H9 (cell line): ENCODE measurements at regions not wholly inside any gene's neighbourhood (a gene's known extent, or its start where the extent isn't known, plus 50 kb on each side); places are given as distances from the start of the nearest gene placed in this dataset.

Experiments
- DNase-seq: peaks from one replicate; pipeline ENCODE4 v3.0.0-alpha.2; 2017
- H2AFZ ChIP-seq: one replicate; pipeline ENCODE4 v1.6.1; 2013; ENCODE audit warnings: mild to moderate bottlenecking, low read length, control low read depth, moderate library complexity
- H2AK5ac ChIP-seq: 2 replicates; pipeline ENCODE4 v1.6.1; 2013; ENCODE audit warnings: low read length, control low read depth, mixed read lengths; ENCODE audit not compliant: insufficient read length
- H2BK120ac ChIP-seq: one replicate; pipeline ENCODE4 v1.6.1; 2013; ENCODE audit warnings: low read depth, mild to moderate bottlenecking, low read length, control low read depth, inconsistent platforms; ENCODE audit not compliant: poor library complexity, severe bottlenecking
- H2BK12ac ChIP-seq: 2 replicates; pipeline ENCODE4 v1.6.1; 2013; ENCODE audit warnings: low read length, control low read depth, mixed read lengths, low read depth; ENCODE audit not compliant: insufficient read length
- H2BK15ac ChIP-seq: 2 replicates; pipeline ENCODE4 v1.6.1; 2013; ENCODE audit warnings: low read depth, low read length, control low read depth
- H2BK20ac ChIP-seq: one replicate; pipeline ENCODE4 v1.6.1; 2013; ENCODE audit warnings: low read depth, mild to moderate bottlenecking, low read length, control low read depth, inconsistent platforms; ENCODE audit not compliant: poor library complexity, severe bottlenecking
- H2BK5ac ChIP-seq: 2 replicates; pipeline ENCODE4 v1.6.1; 2013; ENCODE audit warnings: low read length, control low read depth, mixed read lengths; ENCODE audit not compliant: insufficient read length
- H3K14ac ChIP-seq: 2 replicates; pipeline ENCODE4 v1.6.1; 2013; ENCODE audit warnings: low read length, control low read depth; ENCODE audit not compliant: insufficient read depth
- H3K18ac ChIP-seq: 2 replicates; pipeline ENCODE4 v1.6.1; 2013; ENCODE audit warnings: low read depth, mild to moderate bottlenecking, mixed read lengths, low read length, control low read depth; ENCODE audit not compliant: insufficient read length
- H3K23ac ChIP-seq: 2 replicates; pipeline ENCODE4 v1.6.1; 2013; ENCODE audit warnings: low read length, control low read depth, mixed read lengths, low read depth; ENCODE audit not compliant: insufficient read length
- H3K23me2 ChIP-seq: 2 replicates; pipeline ENCODE4 v1.6.1; 2013; ENCODE audit warnings: low read depth, mild to moderate bottlenecking, mixed read lengths, low read length, control low read depth; ENCODE audit not compliant: insufficient read length, poor library complexity, severe bottlenecking
- H3K27ac ChIP-seq: 2 replicates; pipeline ENCODE4 v1.5.1; 2013; ENCODE audit warnings: low read length, control low read depth, mixed read lengths, low read depth; ENCODE audit not compliant: insufficient read length
- H3K27me3 ChIP-seq: 2 replicates; pipeline ENCODE4 v1.6.1; 2013; ENCODE audit warnings: low read length, control low read depth, inconsistent platforms; ENCODE audit not compliant: insufficient read depth
- H3K4ac ChIP-seq: 2 replicates; pipeline ENCODE4 v1.6.1; 2013; ENCODE audit warnings: low read depth, mild to moderate bottlenecking, control low read depth, inconsistent platforms, low read length, moderate library complexity
- H3K4me1 ChIP-seq: 2 replicates; pipeline ENCODE4 v1.6.1; 2013; ENCODE audit warnings: low read length, control low read depth, inconsistent platforms; ENCODE audit not compliant: insufficient read depth
- H3K4me2 ChIP-seq: 2 replicates; pipeline ENCODE4 v1.6.1; 2013; ENCODE audit warnings: low read length, control low read depth, mixed read lengths; ENCODE audit not compliant: insufficient read length, insufficient read depth
- H3K56ac ChIP-seq: 2 replicates; pipeline ENCODE4 v1.6.1; 2013; ENCODE audit warnings: low read depth, mild to moderate bottlenecking, mixed read lengths, low read length, control low read depth; ENCODE audit not compliant: insufficient read length
- H3K79me1 ChIP-seq: 2 replicates; pipeline ENCODE4 v1.6.1; 2013; ENCODE audit warnings: low read depth, mild to moderate bottlenecking, moderate library complexity, low read length, control low read depth, inconsistent platforms; ENCODE audit not compliant: insufficient read depth, poor library complexity, severe bottlenecking
- H3K79me2 ChIP-seq: 2 replicates; pipeline ENCODE4 v1.6.1; 2013; ENCODE audit warnings: low read length, control low read depth, inconsistent platforms; ENCODE audit not compliant: insufficient read depth
- H3K9ac ChIP-seq: 2 replicates; pipeline ENCODE4 v1.6.1; 2013; ENCODE audit warnings: low read length, control low read depth, mixed read lengths; ENCODE audit not compliant: insufficient read length; ENCODE audit errors: extremely low read depth
- H3K9me3 ChIP-seq: one replicate; pipeline ENCODE4 v1.6.1; 2013; ENCODE audit warnings: low read depth, low read length, inconsistent platforms; ENCODE audit not compliant: control insufficient read depth
- H3T11ph ChIP-seq: one replicate; pipeline ENCODE4 v1.6.1; 2013; ENCODE audit warnings: mild to moderate bottlenecking, low read length, control low read depth, inconsistent platforms
- H4K20me1 ChIP-seq: one replicate; pipeline ENCODE4 v1.6.1; 2013; ENCODE audit not compliant: control insufficient read depth, insufficient read length, insufficient read depth
- H4K5ac ChIP-seq: 2 replicates; pipeline ENCODE4 v1.6.1; 2013; ENCODE audit warnings: low read depth, mild to moderate bottlenecking, mixed read lengths, low read length, control low read depth; ENCODE audit not compliant: insufficient read length
- H4K8ac ChIP-seq: replicated peaks from 2 replicates; pipeline ENCODE4 v1.6.1; 2013; ENCODE audit warnings: low read length, control low read depth, mixed read lengths, low read depth; ENCODE audit not compliant: insufficient read length
- H4K91ac ChIP-seq: 2 replicates; pipeline ENCODE4 v1.6.1; 2013; ENCODE audit warnings: low read depth, mild to moderate bottlenecking, moderate library complexity, mixed read lengths, low read length, control low read depth; ENCODE audit not compliant: insufficient read length
- H3K27ac Mint-ChIP-seq, 3 experiments: 2 replicates in 2 of 3; 3 replicates in 1 of 3; pipeline ENCODE4 v1.8.0; 2020 to 2021; ENCODE audit warnings: mixed read lengths in 3 of 3, mild to moderate bottlenecking in 1 of 3, moderate library complexity in 1 of 3
- H3K27me3 Mint-ChIP-seq: 2 replicates; pipeline ENCODE4 v1.8.0; 2021; ENCODE audit warnings: low read depth, mild to moderate bottlenecking, moderate library complexity, mixed read lengths
- H3K36me3 Mint-ChIP-seq, 3 experiments: 2 replicates in 2 of 3; 3 replicates in 1 of 3; pipeline ENCODE4 v1.8.0; 2020 to 2021; ENCODE audit warnings: low read depth in 3 of 3, mixed read lengths in 3 of 3; ENCODE audit not compliant: insufficient read depth in 1 of 3
- H3K4me1 Mint-ChIP-seq, 2 experiments: 2 replicates each; pipeline ENCODE4 v1.8.0; 2020; ENCODE audit warnings: mixed read lengths in 2 of 2
- H3K4me3 Mint-ChIP-seq, 2 experiments: 2 replicates in 1 of 2; 3 replicates in 1 of 2; pipeline ENCODE4 v1.8.0; 2020 to 2021; ENCODE audit warnings: mild to moderate bottlenecking in 2 of 2, mixed read lengths in 2 of 2, moderate library complexity in 1 of 2
- H3K9me3 Mint-ChIP-seq, 2 experiments: 2 replicates in 1 of 2; 3 replicates in 1 of 2; pipeline ENCODE4 v1.8.0; 2020; ENCODE audit warnings: mild to moderate bottlenecking in 2 of 2, mixed read lengths in 2 of 2, moderate library complexity in 1 of 2
- CTCF ChIP-seq: fragments of 200-600 bp; sonication (generic); conservative IDR thresholded peaks from 3 replicates; pipeline ENCODE4 v1.8.0; 2021; ENCODE audit warnings: antibody characterized with exemption, mild to moderate bottlenecking
- WGBS: extraction: QIAGEN DNeasy Blood & Tissue Kit; methylation state at CpG from one replicate; pipeline ENCODE4 v1.1.7; 2013; ENCODE audit warnings: missing lambda C conversion rate, low lambda C conversion rate, mixed read lengths; ENCODE audit not compliant: insufficient read length; ENCODE audit errors: extremely low coverage; 5-methylcytosine and 5-hydroxymethylcytosine counted together

GRCh38 chr2:63675026-63675425 lies 86.3 kb downstream of the MDH1 start:
- peaks cover 16 to 19% of the 10 kb centered on the region in 2 experiments for H3K4me1 Mint-ChIP-seq
- H2BK12ac ChIP-seq = no peak overlapping the region

More at GRCh38 chr2:63675026-63675425, 86.3 kb downstream of the MDH1 start:
- no peak overlapping the region for H4K5ac ChIP-seq
- no peak overlapping the region for H2BK5ac ChIP-seq
- H3K18ac ChIP-seq = no peak overlapping the region
- no peaks in the 10 kb centered on the region for H3K27me3 ChIP-seq
- no peak overlapping the region for H3K4ac ChIP-seq
- no peak overlapping the region for H3K23ac ChIP-seq
- H3K23me2 ChIP-seq = no peaks in the 10 kb centered on the region
- H3T11ph ChIP-seq = no peak overlapping the region
- H3K4me1 ChIP-seq = no peaks in the 10 kb centered on the region
- H2AK5ac ChIP-seq = no peak overlapping the region
- Mint-ChIP-seq H3K27ac (peak overlapping the region in 1 of 3 experiments; percentile 2; a peak in 1 of 7 replicates), H3K4me3 (no peak overlapping the region), H3K36me3 (peaks cover 0 to 8% (median 0%) of the 10 kb centered on the region in 3 experiments; a peak in 1 of 7 replicates), H3K27me3 (no peaks in the 10 kb centered on the region), H3K9me3 (no peaks in the 10 kb centered on the region; a peak in 1 of 5 replicates)
- H4K20me1 ChIP-seq = no peaks in the 10 kb centered on the region
- H3K56ac ChIP-seq = no peak overlapping the region
- H3K4me2 ChIP-seq = no peak overlapping the region
- H2BK15ac ChIP-seq = no peak overlapping the region
- no peak overlapping the region for H2BK120ac ChIP-seq
- no peak for DNase-seq
- no peaks in the 10 kb centered on the region for H3K79me1 ChIP-seq
- no peak overlapping the region for H3K27ac ChIP-seq
- WGBS = no CpG with 5 or more reads among the region's 1 CpG
- no peak overlapping the region for H4K91ac ChIP-seq
- H4K8ac ChIP-seq = no peak overlapping the region
- H3K79me2 ChIP-seq = no peaks in the 10 kb centered on the region
- no peak overlapping the region for H2BK20ac ChIP-seq
- no peaks in the 10 kb centered on the region for H3K9me3 ChIP-seq
- H3K9ac ChIP-seq = no peak overlapping the region
- H2AFZ ChIP-seq = no peak overlapping the region
- no peak for TF ChIP-seq CTCF
- H3K14ac ChIP-seq = no peak overlapping the region
